HG02759 (cell line): ENCODE measurements at regions not wholly inside any gene's neighbourhood (a gene's known extent, or its start where the extent isn't known, plus 50 kb on each side); places are given as distances from the start of the nearest gene placed in this dataset.

Experiments used
- ATAC-seq: cut with Tn5 transposase; IDR thresholded peaks from one replicate; pipeline ENCODE4 v1.9.1; 2021; ENCODE audit warnings: mild to moderate bottlenecking, moderate library complexity; ENCODE audit not compliant: unreplicated experiment

DNA sequence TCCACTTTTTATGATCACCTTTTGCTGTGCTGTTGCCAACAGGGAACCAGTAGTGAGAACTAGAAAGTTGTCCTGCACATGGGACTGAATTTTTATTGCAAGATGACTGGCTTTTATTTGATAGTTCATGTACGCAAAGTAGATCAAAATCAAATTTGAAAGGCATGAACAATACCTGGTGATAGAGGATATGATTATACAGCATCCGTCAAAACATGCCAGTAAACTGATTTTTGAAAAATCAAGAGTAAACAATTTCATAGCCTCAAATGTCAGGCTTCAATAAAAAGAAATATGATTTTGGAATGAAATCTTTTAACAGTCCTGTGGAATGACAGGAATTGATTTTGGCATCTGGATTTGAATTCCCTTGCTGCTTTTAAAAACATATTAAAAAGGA is 219.6 kb upstream of the LRRN1 start:
- no peak for ATAC-seq

DNA sequence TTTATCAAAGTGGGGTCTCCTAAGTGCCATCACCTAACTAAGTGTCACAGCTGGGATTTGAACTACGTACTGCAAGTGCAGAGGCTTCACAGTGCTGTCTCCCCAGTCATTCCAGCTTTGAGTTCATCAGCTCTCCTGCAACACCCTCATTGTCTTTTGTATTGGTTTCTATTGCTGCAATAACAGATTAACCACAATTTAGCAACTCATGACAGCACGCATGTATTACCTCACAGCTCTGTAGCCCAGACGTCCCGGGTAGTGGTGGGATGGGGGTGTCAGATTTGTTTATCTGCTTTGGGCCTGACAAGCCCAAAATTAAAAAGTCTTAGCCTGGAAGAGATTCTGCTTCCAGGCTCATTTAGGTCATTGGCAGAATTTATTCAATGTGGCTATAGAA is 220.5 kb upstream of the LRRN1 start:
- no peak for ATAC-seq

DNA sequence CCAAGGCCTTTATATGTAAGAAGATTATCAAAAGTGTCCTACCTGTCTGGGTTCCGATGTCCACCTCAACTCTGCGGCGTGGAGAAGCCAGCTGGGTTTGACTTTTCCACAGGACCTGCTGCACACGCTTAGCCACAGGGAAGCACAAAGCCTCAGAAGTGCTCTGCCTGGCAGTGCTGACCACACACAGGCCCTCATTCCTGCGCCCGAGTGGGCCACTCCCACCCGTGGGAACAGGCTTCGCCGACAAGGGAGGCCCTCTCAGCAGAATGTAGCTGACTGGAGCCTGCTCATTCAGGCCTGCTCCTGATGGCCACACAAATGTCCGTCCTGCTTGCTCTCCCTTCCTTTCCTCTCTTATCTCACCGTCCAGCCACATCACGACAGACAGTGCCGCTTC is 221.4 kb upstream of the LRRN1 start:
- ATAC-seq, result no peak

DNA sequence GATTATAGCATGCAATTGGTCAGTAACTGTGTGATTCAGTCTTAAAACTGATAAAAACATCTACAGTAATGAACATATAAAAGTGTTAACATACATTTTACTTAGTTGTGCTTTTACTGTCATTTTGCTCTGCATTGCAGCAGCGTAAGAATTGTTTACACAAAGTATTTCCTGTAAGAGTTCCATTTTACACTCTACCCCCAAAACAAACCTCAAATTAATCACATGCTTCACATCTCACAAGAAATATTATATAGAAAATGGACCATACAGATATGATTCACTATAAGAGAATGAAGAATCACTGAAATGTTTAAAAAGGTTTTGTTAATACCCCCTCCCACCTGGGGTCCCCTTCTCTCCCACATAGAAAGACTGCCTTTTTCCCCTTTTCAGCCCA is 225.9 kb upstream of the LRRN1 start:
- ATAC-seq, result no peak

DNA sequence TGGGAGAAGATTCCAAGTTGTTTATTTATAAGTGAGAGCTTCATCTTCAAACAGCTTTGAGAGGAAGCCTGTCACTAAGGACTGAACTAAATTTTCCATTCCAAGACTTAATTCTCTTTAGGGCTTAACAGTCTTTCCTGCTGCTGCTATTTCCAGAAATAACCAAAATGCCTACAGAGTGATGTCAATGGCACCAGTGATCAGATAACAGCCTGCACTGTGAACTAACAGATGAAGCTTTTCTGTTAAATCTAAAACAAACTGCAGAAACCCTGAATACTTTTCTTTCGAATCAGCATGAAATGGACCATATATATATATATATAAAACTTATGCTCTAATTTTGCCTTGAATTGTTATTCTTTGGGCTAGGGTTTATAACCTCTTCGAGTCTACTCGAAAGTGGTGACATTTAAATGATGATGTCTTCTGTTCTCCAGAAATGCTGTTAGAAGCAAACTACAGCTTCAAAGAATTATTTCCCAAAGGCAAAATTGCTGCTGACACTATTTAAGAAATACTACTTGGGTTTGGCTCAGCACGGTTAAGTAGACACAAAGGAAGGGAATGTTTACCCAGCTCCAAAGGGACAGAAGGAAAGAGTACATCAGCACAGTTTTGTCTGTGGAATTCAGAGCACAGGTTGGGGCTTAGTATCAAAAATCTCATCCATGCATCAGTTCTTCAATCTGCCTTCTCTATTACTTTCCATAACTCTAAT is 238.5 kb upstream of the LRRN1 start:
- no peak for ATAC-seq

DNA sequence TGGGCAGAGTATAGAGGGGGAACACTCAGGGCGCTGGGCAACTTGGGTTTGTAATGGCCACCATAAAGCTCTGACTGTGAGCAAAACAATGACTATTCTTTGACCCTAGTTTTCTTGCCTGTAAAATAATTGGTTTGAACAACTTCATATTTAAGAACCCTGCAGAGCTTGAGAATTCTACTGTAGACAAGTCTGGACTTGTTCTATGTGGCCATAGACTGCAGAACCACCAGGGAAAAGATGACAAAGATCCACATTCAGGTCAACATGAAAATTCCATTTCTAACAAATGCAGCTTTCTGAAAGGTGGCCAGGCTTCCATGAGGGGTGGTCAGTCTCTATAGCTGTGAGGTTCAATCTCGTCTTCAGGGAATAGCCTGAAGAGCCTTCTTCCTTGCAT is 239.4 kb upstream of the LRRN1 start:
- ATAC-seq, result no peak

DNA sequence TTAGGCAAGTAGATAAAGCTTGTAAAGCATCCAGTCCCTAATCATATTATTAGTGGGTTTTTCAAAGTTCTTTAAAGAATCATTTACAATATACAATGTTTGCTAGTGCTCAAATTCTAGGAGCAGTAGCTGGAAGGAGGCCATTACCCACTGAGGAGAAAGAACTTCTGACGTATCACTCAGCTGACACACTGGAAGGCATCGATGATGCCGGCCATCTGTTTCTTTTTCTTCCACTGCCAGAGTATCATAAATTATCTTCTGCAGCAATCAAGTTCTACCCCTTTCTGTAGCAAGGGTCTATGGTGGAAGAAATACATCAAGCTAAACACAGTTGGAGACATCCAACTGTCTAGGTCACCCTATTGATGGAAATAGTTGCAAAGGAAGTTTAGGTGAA is 243.2 kb upstream of the LRRN1 start:
- ATAC-seq, result no peak

DNA sequence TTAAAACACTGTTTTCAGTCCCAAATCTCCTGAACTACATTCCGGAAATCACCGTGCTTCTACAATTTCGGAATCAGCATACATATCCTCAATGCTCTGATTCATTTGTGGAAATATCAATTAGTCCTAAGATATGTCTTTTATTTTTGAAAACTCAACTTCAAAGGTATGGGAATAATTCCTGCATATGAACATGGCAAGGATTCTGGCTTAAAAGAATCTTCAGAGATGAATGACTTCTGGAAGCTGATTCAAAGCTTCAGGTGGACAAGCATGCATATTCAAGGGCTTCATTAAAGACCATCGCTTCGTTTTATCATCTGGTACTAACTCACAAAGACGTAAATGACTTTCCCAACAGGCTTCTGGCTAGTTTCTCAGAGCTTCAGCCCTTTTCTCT is 246.0 kb upstream of the LRRN1 start:
- no peak for ATAC-seq

DNA sequence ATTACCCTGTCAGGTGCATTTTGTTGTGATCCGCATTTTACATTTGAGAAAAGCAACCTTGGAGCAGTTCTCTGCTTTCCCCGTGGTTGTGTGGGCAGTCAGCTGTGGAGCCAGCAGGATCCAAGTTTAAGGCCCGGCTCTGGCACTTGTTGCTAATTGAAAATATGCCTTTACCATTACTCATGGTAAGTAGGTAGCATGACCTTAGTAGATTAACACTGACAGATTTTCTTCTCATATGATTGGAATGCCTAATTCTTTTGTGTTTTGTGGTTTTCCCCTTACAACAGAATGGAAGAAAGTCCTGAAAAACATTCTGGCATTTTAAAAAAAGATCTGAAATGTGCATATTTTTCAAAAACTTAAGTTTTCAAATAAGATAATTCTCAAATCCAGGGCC is 246.5 kb upstream of the LRRN1 start:
- no peak for ATAC-seq

DNA sequence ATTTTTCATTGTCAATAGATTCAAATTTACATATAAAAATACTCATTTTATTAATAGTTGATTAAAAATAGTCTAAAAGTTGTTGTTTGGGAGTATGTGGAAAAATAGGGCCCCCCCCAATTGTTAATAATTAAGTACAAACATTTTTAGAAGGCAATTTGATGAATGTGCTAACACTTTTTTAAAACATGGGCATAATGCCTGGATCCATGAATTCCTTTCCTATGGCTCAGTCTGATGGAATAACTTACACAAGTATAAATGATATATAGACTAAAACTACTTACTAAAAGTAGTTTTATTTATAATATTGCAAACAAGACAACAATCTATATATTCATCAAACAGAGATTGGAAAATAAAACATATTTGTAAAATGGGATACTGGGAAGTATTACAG is 247.2 kb upstream of the LRRN1 start:
- ATAC-seq, result no peak

DNA sequence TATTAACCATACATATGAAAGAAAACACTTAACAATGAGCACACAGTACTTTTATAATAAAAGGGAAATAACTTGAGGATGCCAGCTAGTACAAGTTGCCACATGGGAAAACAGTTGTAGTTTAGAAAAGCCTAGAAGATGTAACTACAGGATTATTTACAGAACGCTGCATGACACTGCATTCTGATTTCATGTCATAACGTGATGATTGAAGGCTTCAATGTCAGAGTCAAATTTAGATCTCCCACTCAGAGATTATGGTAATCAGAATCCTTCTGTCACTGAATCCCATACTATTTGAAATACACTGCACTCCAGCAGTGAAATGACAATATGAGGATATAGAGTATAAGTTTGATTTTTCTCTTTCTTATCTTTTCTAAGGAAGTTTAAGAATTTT is 253.9 kb upstream of the LRRN1 start:
- no peak for ATAC-seq

DNA sequence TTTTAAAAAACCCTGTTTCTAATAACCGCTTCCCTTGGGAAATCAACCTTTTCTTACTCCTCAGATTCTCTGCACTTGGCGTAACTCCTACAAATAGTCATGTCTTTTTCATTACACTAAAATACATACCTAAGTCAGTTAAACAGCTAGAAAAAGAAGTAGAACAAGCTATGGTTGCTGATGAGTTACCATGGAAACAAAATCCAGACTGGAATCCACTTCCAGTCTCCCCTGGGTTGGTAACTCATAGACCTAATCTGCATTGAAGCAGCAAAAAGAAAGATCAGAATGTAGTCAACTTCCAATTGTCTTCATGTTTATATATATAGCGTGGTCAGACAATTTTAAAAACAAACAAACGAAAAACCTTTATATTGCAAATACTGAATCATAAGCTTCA is 260.8 kb upstream of the LRRN1 start:
- ATAC-seq, result no peak

DNA sequence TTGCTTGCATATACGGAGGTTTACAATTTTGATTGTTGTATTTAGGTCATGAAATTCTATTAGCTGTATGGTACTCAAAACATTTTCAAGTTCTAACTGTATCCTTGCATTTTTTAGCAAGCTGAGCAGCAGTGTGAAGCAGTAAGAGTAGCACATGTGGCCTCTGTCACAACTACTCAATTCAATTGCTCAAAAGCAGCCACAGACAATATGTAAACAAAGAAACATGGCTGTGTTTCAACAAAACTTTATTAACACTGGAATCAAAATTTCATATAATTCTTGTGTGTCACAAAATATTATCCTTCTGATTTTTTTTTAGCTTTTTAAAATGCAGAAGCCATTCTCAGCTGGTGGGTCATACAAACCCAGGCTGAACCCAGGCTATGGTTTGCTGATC is 266.7 kb upstream of the LRRN1 start:
- no peak for ATAC-seq

DNA sequence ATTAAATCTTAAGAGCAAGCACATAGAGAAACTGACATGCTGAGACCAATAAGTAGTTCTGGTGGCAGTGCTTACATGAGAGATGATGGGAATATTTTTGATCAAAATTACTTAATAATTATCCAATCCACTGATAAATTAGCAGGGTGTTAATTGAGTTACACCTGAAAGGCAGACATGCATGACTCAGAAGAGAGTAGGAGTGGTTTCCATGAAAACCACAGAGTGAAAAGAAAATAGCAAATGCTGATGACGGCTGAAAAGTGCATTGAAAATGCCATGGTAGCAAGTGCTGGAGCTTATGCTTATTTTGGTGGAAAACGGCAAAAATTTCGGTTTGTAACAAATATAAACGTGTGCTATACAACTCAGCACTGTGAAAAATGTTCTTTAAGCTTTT is 267.8 kb upstream of the LRRN1 start:
- ATAC-seq, result peak; percentile 59

DNA sequence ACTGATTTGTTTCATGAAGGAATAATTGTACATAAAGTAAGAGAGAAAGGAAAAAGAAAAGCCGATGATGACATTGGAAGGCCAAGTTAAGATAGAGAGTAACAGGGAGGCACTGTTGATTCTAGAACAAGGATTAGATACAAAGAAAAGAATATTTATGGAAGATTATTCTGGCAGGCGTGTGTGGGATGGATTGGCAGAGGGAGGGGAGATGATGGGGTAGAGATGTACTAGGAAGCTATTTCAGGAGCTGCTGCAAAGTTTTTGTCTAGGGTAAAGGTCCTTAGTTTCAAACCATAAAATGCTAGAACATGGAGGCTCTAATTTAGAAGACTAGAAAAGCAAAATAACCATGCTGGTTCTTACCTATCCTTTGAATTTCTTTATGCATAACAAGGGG is 280.0 kb upstream of the LRRN1 start:
- no peak for ATAC-seq

DNA sequence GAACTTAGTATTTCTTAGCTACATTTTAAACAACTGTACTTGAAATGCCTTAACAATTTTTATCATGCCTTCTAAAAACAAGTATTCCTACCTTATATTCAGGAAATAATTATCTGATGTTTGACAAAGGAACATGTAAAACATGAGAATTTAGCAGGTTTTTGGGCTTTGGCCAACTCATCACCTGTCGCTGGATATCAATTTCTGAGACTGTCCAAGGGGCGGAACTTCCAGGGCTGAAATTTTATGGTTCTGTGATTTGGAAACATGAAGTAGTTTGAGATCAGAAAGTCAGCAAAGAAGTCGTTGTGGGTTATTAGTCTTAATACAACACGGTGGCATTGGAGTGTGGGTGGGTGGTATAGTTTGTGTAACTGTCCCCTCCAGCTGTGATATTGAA is 282.2 kb upstream of the LRRN1 start:
- ATAC-seq, result no peak

DNA sequence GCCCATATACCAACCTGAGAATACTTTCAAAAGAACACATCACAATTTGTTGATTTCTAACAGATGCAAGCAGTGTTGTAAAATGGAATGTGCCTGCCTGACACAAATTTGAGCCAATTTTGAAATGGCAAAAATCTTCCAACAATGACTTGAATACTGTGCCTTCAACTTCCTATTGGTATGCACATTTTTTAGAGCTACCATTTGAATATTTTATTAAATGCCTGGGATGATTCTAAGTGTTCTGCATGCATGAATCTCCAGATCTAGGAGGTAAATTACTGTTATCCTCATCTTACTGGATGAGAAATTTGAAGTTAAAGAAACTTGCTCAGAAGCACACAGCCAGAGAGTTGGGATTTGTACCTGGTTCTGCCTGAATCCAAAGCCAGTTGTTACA is 282.8 kb upstream of the LRRN1 start:
- no peak for ATAC-seq

DNA sequence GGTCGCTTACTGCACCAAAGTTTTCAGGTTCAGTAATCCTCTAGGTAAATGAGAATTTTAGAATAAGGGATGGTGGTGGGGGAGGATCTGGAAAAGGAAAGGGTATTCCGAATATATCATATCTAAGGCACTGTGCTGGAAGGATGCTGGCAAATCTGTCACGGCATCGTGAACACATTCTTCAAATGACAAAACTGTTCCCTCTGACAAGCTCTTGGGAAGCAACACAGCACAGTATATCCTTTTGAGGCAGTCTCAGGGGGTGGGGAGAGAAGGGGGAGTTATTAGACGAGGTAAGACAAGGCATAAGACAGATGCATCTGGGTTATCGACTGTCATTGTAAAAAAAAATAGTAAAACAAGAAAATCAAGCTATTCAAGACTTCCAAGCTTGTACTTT is 289.6 kb upstream of the LRRN1 start:
- no peak for ATAC-seq

DNA sequence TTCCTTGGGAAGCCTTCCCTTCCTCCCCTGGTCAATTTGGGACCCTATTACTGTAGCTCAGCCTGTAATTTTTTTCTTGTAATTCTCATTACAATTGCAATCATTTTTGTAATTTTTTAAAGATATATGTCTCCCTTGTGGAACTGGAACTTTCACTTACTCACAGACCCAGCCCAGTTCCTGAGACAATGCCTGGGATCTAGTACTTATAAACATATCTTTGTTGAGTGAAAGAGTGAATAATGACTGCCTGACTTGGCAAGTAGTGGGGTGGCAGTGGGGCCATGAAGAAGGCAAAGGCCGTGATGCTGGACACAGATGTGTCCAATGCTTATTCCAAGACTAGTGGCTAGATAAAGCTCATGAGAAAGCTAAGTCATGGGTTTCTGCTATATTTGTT is 294.5 kb upstream of the LRRN1 start:
- no peak for ATAC-seq

DNA sequence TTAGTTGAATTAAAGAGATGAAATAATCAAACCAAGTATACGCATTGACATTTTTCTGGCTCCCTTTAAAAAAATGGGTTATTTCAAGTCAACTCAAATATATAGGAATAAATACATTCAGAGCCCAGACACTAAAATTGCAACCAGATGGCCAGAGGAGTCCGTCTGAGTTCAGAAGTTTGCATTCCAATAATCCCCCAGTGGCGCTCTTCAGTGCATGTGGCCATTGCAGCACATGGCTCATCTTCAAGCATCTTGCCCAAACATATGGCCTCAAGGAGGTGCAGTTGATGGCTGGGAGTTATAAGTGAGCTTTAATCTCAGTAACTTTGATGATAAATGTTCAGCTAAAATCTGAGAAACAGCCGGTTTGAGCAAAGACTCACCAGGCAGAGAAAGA is 295.8 kb upstream of the LRRN1 start:
- no peak for ATAC-seq

DNA sequence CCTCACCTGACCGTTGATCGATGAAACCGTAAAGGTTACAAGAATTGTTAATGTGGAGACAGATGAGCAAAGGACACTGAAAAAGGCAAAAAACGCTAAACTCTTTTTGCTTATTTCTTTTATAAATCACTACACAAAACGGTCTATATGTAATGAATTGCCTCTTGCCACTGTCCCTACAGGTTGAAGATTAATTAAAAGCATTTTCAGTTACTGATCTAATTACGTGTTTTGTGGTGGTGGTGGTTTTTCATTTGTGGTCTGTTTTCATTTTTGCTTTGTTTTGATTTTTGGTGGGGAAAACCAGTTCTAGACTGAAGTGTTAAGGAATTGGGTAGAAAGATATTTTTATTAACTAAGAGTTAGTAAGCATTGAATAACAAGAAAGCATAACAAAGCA is 299.2 kb upstream of the LRRN1 start:
- ATAC-seq, result peak; percentile 37

DNA sequence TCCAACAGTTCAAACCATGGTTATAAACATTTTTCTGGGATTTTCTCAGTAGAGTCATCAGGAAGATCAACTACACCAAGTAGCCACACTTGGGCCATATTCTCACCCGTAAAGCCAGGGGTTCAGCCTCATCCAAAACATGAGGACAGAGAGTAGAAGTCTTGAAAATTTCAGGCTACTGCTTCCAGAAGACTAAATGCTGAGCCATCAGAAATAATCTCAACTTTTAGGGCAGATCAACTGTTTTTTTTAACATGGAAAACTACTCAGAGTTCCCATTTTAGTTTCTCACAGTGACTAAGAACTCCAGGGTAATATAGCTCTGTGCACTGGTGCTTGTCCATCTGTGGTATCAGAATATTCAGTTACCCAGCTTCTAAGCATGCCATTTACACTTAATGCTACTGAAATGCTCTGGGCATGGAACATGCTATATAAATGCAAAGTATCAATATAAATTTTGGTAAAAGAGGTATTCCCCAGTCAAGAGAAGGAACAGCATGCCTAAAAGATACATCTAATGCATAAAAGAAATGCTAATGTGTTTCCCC is 300.1 kb upstream of the LRRN1 start:
- ATAC-seq, result no peak

DNA sequence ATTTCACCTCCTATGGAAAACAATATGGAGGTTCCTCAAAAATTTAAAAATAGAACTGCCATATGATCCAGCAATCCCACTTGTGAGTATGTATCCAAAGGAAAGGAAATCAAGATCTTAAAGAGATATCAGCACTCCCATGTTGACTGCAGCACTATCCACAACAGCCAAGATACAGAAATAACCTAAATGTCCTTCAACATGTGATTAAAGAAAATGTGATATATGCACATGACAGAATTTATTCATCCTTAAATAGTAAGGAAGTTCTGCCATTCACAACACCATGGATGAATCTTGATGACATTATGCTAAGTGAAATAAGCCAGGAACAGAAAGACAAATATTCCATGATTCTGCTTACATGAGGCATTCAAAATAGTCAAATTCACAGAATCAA is 303.6 kb upstream of the LRRN1 start:
- no peak for ATAC-seq
